Activated CD4-positive, alpha-beta T cell treated with anti-CD3 and anti-CD28 coated beads, Interleukin-2, amount 50 U/mL, for 4 hours (primary cell): ENCODE measurements at regions not wholly inside any gene's neighbourhood (a gene's known extent, or its start where the extent isn't known, plus 50 kb on each side); places are given as distances from the start of the nearest gene placed in this dataset.

ENCODE experiments used
- DNase-seq, 2 experiments: peaks; one replicate each; pipeline ENCODE4 v3.0.0-alpha.2; 2020

- DNase-seq = no peak
Measured at GRCh38 chr20:20992686-20993360, 113.3 kb downstream of the LINC00237 start.

GRCh38 chr20:20992277-20992676, 113.9 kb downstream of the LINC00237 start:
- no peak for DNase-seq

GRCh38 chr20:20989081-20989480, 117.1 kb downstream of the LINC00237 start:
- no peak for DNase-seq

GRCh38 chr20:20979934-20980333, 126.2 kb downstream of the LINC00237 start:
- DNase-seq = no peak

- no peak for DNase-seq
Measured at GRCh38 chr20:20977786-20978185, 128.4 kb downstream of the LINC00237 start.

- DNase-seq = no peak
Measured at GRCh38 chr20:20972490-20972889, 133.7 kb downstream of the LINC00237 start.

- no peak for DNase-seq
Measured at GRCh38 chr20:20971810-20972209, 134.3 kb downstream of the LINC00237 start.

- no peak for DNase-seq
Measured at GRCh38 chr20:20970841-20971240, 135.3 kb downstream of the LINC00237 start.

GRCh38 chr20:20969701-20970280, 136.4 kb downstream of the LINC00237 start:
- DNase-seq = no peak

GRCh38 chr20:20967564-20968184, 138.5 kb downstream of the LINC00237 start:
- DNase-seq = no peak

GRCh38 chr20:20966171-20966570, 140.0 kb downstream of the LINC00237 start:
- DNase-seq = no peak

- DNase-seq = no peak
Measured at GRCh38 chr20:20959031-20959755, 147.0 kb downstream of the LINC00237 start.

- DNase-seq = no peak
Measured at GRCh38 chr20:20956513-20956931, 149.6 kb downstream of the LINC00237 start.

- DNase-seq = no peak
Measured at GRCh38 chr20:20955892-20956291, 150.3 kb downstream of the LINC00237 start.

GRCh38 chr20:20953738-20954618, 152.2 kb downstream of the LINC00237 start:
- no peak for DNase-seq

- DNase-seq = no peak
Measured at GRCh38 chr20:20950620-20951019, 155.5 kb downstream of the LINC00237 start.

GRCh38 chr20:20946122-20946759, 159.9 kb downstream of the LINC00237 start:
- no peak for DNase-seq

- DNase-seq = no peak
Measured at GRCh38 chr20:20941468-20941889, 164.7 kb downstream of the LINC00237 start.

GRCh38 chr20:20939006-20939405, 167.2 kb downstream of the LINC00237 start:
- no peak for DNase-seq

GRCh38 chr20:20938599-20938998, 167.6 kb downstream of the LINC00237 start:
- DNase-seq = no peak

- no peak for DNase-seq
Measured at GRCh38 chr20:20938131-20938530, 168.0 kb downstream of the LINC00237 start.
